GM23248 (cell line): ENCODE measurements at regions not wholly inside any gene's neighbourhood (a gene's known extent, or its start where the extent isn't known, plus 50 kb on each side); places are given as distances from the start of the nearest gene placed in this dataset.

ENCODE experiments used
- EZH2 ChIP-seq: fragments of 200-600 bp; sonication (generic); IDR thresholded peaks from 2 replicates; pipeline ENCODE4 v1.6.1; 2018; ENCODE audit warnings: antibody characterized with exemption, mild to moderate bottlenecking; ENCODE audit not compliant: insufficient read depth, poor library complexity, severe bottlenecking
- EZH2phosphoT487 ChIP-seq: fragments of 200-600 bp; sonication (generic); IDR thresholded peaks from 2 replicates; pipeline ENCODE4 v1.6.1; 2018; ENCODE audit warnings: antibody characterized with exemption, moderate library complexity, mild to moderate bottlenecking, low read depth; ENCODE audit not compliant: insufficient read depth

DNA sequence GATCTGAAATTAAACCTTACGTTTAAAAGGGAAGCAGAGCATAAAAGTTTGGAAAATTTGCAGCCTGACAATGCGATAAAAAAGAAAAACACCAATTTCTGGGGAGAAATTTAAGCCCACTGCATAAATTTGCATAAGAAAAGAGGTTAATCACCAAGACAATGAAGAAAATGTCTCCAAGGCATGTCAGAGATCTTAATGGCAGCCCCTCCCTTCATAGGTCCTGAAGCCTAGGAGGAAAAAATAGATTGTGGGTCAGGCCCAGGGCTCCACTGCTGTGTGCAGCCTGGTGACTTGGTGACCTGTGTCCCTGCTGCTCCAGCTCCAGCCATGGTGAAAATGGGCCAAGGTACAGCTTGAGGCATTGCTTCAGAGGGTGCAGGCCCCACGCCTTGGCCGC lies 264.0 kb upstream of the CT83 start:
- TF ChIP-seq EZH2phosphoT487, result no peak
- TF ChIP-seq EZH2, result no peak
